ENCODE measurements at regions not wholly inside any gene's neighbourhood (a gene's known extent, or its start where the extent isn't known, plus 50 kb on each side); places are given as distances from the start of the nearest gene placed in this dataset.

DNA sequence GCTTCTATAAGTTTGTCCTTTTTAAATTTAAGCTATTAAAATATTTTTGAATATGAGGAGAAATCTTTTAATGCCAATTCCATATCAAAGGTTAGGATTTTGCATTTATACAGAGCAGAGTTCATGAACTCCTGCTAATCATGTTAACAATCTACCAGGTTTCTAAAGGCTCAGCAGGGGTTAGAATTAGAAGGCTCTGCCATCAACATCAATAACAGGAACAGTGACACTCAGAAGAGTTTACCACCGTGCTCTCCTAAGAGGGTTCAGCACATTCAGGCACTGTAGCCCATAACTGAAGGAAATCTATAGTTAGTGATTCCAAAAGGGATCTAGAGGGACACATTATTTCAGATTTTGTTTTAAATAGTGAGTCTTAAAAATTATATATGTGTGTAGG is 100.1 kb downstream of the HOXA1 start:
- Histone ChIP-seq H3K9me3 (ENCODE audit: control extremely low read depth in 1 of 5, control insufficient read depth in 4 of 5, insufficient read depth in 2 of 5, low read depth in 1 of 5, low read length in 4 of 5) (peaks cover 0 to 10% (median 4%) of the 10 kb centered on the region in 5 experiments), H3K36me3 (ENCODE audit: control insufficient read depth in 4 of 4, insufficient read depth in 4 of 4, low read length in 3 of 4) (no peaks in the 10 kb centered on the region), H3K4me1 (ENCODE audit: control extremely low read depth in 1 of 4, control insufficient read depth in 4 of 4, insufficient read depth in 4 of 4, low read length in 3 of 4) (no peaks in the 10 kb centered on the region), H3K27me3 (replicated peaks in 2 of 5; ENCODE audit: control insufficient read depth in 4 of 5, insufficient read depth in 5 of 5, low read length in 4 of 5) (no peaks in the 10 kb centered on the region), H3K4me3 (ENCODE audit: control insufficient read depth in 1 of 7, extremely low read depth in 1 of 7, insufficient read depth in 4 of 7, low read depth in 2 of 7, low read length in 6 of 7) (no peak overlapping the region), H3K27ac (ENCODE audit: insufficient read depth in 1 of 2, low read depth in 1 of 2, low read length in 2 of 2, poor library complexity in 1 of 2, severe bottlenecking in 2 of 2) (no peak overlapping the region)
- no CpG with 5 or more reads among the region's 1 CpG for WGBS (ENCODE audit: insufficient coverage)
- CTCF ChIA-PET, result no interaction called here
- no peak for DNase-seq
- POLR2A ChIA-PET, result no interaction called here

DNA sequence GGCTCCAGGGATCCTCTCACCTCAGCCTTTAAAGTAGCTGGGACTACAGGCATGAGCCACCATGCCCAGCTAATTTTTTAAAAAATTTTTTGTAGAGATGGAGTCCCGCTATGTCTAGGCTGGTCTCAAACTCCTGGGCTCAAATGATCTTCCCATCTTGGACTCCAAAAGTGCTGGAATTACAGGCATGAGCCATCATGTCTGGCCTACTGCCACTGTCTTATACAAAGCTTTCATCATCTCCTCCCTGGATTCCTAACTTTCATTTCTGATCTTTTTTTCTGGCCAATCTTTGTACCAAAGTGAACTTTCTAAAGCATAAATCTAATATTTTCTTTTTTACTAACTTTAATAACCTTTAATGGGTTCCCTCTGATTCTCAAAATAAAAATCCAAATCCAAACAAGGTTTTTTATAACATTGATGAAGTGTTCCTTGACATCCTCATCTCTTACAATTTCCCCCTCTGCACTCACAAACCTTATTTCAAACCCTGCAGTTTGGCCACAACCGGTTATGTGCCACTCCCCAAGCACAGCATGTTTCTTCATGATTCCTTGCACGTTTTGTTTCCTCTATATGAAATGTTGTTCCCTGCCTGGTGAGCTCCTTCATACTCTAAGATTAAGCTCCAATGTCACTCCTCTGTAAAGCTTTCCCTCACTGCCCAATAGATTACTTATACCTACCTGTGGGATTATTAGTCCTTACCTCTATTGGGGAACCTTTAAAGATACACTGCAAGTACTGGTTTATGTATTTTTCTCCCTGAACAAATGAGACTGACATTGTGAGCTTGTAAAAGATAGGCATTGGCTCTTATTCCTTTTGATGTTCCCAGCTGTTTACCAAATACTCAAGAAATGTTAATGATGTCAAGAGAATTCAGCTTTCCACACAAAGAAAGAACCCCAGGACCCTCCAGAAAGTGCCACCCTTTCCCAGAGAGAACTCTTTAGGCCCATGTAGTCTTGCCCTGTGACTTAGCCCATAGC is 101.7 kb downstream of the HOXA1 start:
- no peak overlapping the region for H3K4me3 ChIP-seq (ENCODE audit: control insufficient read depth in 1 of 7, extremely low read depth in 1 of 7, insufficient read depth in 4 of 7, low read depth in 2 of 7, low read length in 6 of 7)
- DNase-seq, result no peak
- peaks cover 0 to 10% (median 4%) of the 10 kb centered on the region in 5 experiments for H3K9me3 ChIP-seq (ENCODE audit: control extremely low read depth in 1 of 5, control insufficient read depth in 4 of 5, insufficient read depth in 2 of 5, low read depth in 1 of 5, low read length in 4 of 5)
- POLR2A ChIA-PET, result no interaction called here
- no peaks in the 10 kb centered on the region for H3K36me3 ChIP-seq (ENCODE audit: control insufficient read depth in 4 of 4, insufficient read depth in 4 of 4, low read length in 3 of 4)
- H3K27ac ChIP-seq (ENCODE audit: insufficient read depth in 1 of 2, low read depth in 1 of 2, low read length in 2 of 2, poor library complexity in 1 of 2, severe bottlenecking in 2 of 2), result no peak overlapping the region
- 61% methylated on average over 3 of the region's 3 CpGs for WGBS (ENCODE audit: insufficient coverage)
- CTCF ChIA-PET, result no interaction called here
- H3K4me1 ChIP-seq (ENCODE audit: control extremely low read depth in 1 of 4, control insufficient read depth in 4 of 4, insufficient read depth in 4 of 4, low read length in 3 of 4), result no peaks in the 10 kb centered on the region
- no peaks in the 10 kb centered on the region for H3K27me3 ChIP-seq (replicated peaks in 2 of 5; ENCODE audit: control insufficient read depth in 4 of 5, insufficient read depth in 5 of 5, low read length in 4 of 5)

DNA sequence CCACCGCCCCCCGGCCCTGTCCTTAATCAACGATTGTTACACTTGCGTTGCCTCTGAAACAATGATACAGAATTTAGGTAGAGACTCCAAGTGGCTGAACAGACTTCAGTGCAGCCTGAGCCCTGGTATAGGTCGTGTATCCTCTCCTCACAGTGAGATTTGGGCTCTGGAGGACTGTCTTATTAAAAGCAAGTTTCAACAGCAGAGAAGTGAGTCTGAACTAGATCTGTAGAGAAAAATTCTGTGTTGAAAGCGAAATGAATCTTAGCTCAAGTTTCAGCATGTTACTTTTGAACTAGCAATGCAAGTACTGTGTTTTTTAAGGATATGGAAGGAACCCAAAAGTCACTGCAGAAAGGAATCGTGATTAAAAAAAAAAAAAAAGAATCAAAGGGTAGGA is 103.1 kb downstream of the HOXA1 start:
- WGBS (ENCODE audit: insufficient coverage), result 96% methylated on average over 7 of the region's 7 CpGs
- H3K4me1 ChIP-seq (ENCODE audit: control extremely low read depth in 1 of 4, control insufficient read depth in 4 of 4, insufficient read depth in 4 of 4, low read length in 3 of 4), result no peaks in the 10 kb centered on the region
- no peaks in the 10 kb centered on the region for H3K27me3 ChIP-seq (replicated peaks in 2 of 5; ENCODE audit: control insufficient read depth in 4 of 5, insufficient read depth in 5 of 5, low read length in 4 of 5)
- ChIA-PET CTCF (no interaction called here), POLR2A (no interaction called here)
- no peak overlapping the region for H3K27ac ChIP-seq (ENCODE audit: insufficient read depth in 1 of 2, low read depth in 1 of 2, low read length in 2 of 2, poor library complexity in 1 of 2, severe bottlenecking in 2 of 2)
- H3K4me3 ChIP-seq (ENCODE audit: control insufficient read depth in 1 of 7, extremely low read depth in 1 of 7, insufficient read depth in 4 of 7, low read depth in 2 of 7, low read length in 6 of 7), result no peak overlapping the region
- no peaks in the 10 kb centered on the region for H3K36me3 ChIP-seq (ENCODE audit: control insufficient read depth in 4 of 4, insufficient read depth in 4 of 4, low read length in 3 of 4)
- DNase-seq, result no peak
- peaks cover 0 to 3% (median 0%) of the 10 kb centered on the region in 5 experiments for H3K9me3 ChIP-seq (ENCODE audit: control extremely low read depth in 1 of 5, control insufficient read depth in 4 of 5, insufficient read depth in 2 of 5, low read depth in 1 of 5, low read length in 4 of 5)

DNA sequence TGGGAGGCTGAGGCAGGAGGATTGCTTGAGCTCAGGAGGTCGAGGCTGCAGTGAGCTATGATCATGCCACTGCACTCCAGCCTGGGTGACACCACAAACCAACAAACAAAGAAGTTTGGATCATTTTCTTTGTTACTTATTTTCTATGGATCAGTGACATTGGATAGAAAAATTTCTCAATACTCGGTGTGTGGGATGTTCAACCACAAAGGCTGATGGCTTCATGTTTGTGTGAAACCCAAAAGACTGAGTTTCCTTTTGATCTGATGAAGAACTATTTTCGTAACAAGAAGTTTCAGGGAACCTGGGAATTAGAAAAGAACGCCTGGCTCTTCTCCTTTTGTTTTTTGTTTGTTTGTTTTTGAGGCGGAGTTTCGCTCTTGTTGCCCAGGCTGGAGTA is 104.0 kb downstream of the HOXA1 start:
- Histone ChIP-seq H3K4me3 (ENCODE audit: control insufficient read depth in 1 of 7, extremely low read depth in 1 of 7, insufficient read depth in 4 of 7, low read depth in 2 of 7, low read length in 6 of 7) (no peak overlapping the region), H3K4me1 (ENCODE audit: control extremely low read depth in 1 of 4, control insufficient read depth in 4 of 4, insufficient read depth in 4 of 4, low read length in 3 of 4) (no peaks in the 10 kb centered on the region), H3K27ac (ENCODE audit: insufficient read depth in 1 of 2, low read depth in 1 of 2, low read length in 2 of 2, poor library complexity in 1 of 2, severe bottlenecking in 2 of 2) (no peak overlapping the region), H3K36me3 (ENCODE audit: control insufficient read depth in 4 of 4, insufficient read depth in 4 of 4, low read length in 3 of 4) (no peaks in the 10 kb centered on the region), H3K27me3 (replicated peaks in 2 of 5; ENCODE audit: control insufficient read depth in 4 of 5, insufficient read depth in 5 of 5, low read length in 4 of 5) (no peaks in the 10 kb centered on the region), H3K9me3 (ENCODE audit: control extremely low read depth in 1 of 5, control insufficient read depth in 4 of 5, insufficient read depth in 2 of 5, low read depth in 1 of 5, low read length in 4 of 5) (no peaks in the 10 kb centered on the region)
- no CpG with 5 or more reads among the region's 6 CpGs for WGBS (ENCODE audit: insufficient coverage)
- ChIA-PET CTCF (no interaction called here), POLR2A (no interaction called here)
- DNase-seq, result no peak

DNA sequence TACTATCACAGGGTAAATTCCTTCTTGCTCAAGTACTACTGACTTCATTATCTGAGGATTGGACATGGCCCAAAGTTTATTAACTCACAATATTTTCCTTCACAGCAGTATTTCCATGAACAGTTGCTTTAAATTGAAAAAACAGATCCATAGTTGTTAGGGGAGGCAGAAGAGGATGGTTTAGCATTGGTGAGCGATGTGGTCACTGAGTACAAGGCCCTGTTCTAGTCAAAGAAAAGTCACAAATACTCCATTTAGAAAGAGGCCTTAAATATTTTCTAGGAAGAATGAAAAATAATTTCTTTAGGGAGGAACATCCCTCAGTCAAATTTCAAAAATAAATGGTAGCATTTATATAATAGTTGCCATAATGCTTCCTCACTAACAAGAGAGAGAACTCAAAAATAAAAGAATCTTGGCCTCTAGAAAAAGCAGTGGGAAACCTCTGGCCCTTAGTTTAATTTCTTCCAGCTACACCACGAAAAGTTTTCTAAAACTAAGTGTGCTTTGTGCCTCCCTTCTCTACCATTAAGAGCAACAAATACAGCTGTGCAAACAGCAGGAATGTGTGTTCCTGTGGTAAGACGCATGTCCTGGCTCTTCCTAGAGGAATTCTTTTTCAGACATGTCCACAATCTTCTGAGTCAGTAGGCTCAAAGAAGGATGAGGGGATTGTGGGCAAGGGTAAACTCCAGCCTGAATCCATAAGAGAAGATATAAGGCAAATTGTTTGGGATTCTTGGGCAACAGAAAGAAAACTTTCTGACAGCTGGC is 105.7 kb downstream of the HOXA1 start:
- Histone ChIP-seq H3K27ac (ENCODE audit: insufficient read depth in 1 of 2, low read depth in 1 of 2, low read length in 2 of 2, poor library complexity in 1 of 2, severe bottlenecking in 2 of 2) (no peak overlapping the region), H3K27me3 (replicated peaks in 2 of 5; ENCODE audit: control insufficient read depth in 4 of 5, insufficient read depth in 5 of 5, low read length in 4 of 5) (no peaks in the 10 kb centered on the region), H3K36me3 (ENCODE audit: control insufficient read depth in 4 of 4, insufficient read depth in 4 of 4, low read length in 3 of 4) (no peaks in the 10 kb centered on the region), H3K4me1 (ENCODE audit: control extremely low read depth in 1 of 4, control insufficient read depth in 4 of 4, insufficient read depth in 4 of 4, low read length in 3 of 4) (no peaks in the 10 kb centered on the region), H3K4me3 (ENCODE audit: control insufficient read depth in 1 of 7, extremely low read depth in 1 of 7, insufficient read depth in 4 of 7, low read depth in 2 of 7, low read length in 6 of 7) (no peak overlapping the region), H3K9me3 (ENCODE audit: control extremely low read depth in 1 of 5, control insufficient read depth in 4 of 5, insufficient read depth in 2 of 5, low read depth in 1 of 5, low read length in 4 of 5) (no peaks in the 10 kb centered on the region)
- 100% methylated on average over 2 of the region's 3 CpGs for WGBS (ENCODE audit: insufficient coverage)
- CTCF ChIA-PET, result no interaction called here
- POLR2A ChIA-PET, result interaction anchor here (0.6 kb wide), 1 partner anchor 247 kb away, joined by 3 read pairs; no protein-coding TSS in a partner anchor
- DNase-seq, result no peak

GRCh38 chr7:26988836-26989374 is 106.9 kb downstream of the HOXA1 start:
- Histone ChIP-seq H3K27me3 (replicated peaks in 2 of 5; ENCODE audit: control insufficient read depth in 4 of 5, insufficient read depth in 5 of 5, low read length in 4 of 5) (no peaks in the 10 kb centered on the region), H3K4me1 (ENCODE audit: control extremely low read depth in 1 of 4, control insufficient read depth in 4 of 4, insufficient read depth in 4 of 4, low read length in 3 of 4) (no peaks in the 10 kb centered on the region), H3K9me3 (ENCODE audit: control extremely low read depth in 1 of 5, control insufficient read depth in 4 of 5, insufficient read depth in 2 of 5, low read depth in 1 of 5, low read length in 4 of 5) (no peaks in the 10 kb centered on the region), H3K27ac (ENCODE audit: insufficient read depth in 1 of 2, low read depth in 1 of 2, low read length in 2 of 2, poor library complexity in 1 of 2, severe bottlenecking in 2 of 2) (no peak overlapping the region), H3K36me3 (ENCODE audit: control insufficient read depth in 4 of 4, insufficient read depth in 4 of 4, low read length in 3 of 4) (no peaks in the 10 kb centered on the region), H3K4me3 (ENCODE audit: control insufficient read depth in 1 of 7, extremely low read depth in 1 of 7, insufficient read depth in 4 of 7, low read depth in 2 of 7, low read length in 6 of 7) (no peak overlapping the region)
- ChIA-PET CTCF (no interaction called here), POLR2A (no interaction called here)
- 94% methylated on average over 2 of the region's 9 CpGs for whole genome bisulfite sequencing (ENCODE audit: insufficient coverage)
- no peak for DNase-seq

DNA sequence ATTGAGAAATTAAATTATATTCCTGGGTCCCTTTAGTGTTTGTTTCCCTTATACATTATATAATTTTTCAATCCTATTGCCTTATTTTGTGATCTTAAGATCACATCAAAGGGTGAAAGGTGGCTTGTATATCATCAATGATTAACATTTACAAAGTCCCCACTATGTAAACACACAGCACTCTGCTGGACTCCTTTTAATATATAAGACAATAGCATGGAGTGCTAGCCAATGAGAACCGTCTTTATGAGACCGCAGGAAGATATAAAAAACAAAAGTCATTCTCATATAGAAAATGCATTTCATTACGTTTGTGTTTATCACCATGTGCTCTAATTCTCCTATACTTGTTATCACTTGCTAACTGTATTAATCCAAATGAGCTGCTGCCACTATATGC is 108.5 kb downstream of the HOXA1 start:
- no peak overlapping the region for H3K27ac ChIP-seq (ENCODE audit: insufficient read depth in 1 of 2, low read depth in 1 of 2, low read length in 2 of 2, poor library complexity in 1 of 2, severe bottlenecking in 2 of 2)
- no peak overlapping the region for H3K4me3 ChIP-seq (ENCODE audit: control insufficient read depth in 1 of 7, extremely low read depth in 1 of 7, insufficient read depth in 4 of 7, low read depth in 2 of 7, low read length in 6 of 7)
- H3K4me1 ChIP-seq (ENCODE audit: control extremely low read depth in 1 of 4, control insufficient read depth in 4 of 4, insufficient read depth in 4 of 4, low read length in 3 of 4), result no peaks in the 10 kb centered on the region
- POLR2A ChIA-PET, result no interaction called here
- DNase-seq, result no peak
- CTCF ChIA-PET, result no interaction called here
- no peaks in the 10 kb centered on the region for H3K9me3 ChIP-seq (ENCODE audit: control extremely low read depth in 1 of 5, control insufficient read depth in 4 of 5, insufficient read depth in 2 of 5, low read depth in 1 of 5, low read length in 4 of 5)
- 100% methylated on average over 1 of the region's 3 CpGs for WGBS (ENCODE audit: insufficient coverage)
- no peaks in the 10 kb centered on the region for H3K27me3 ChIP-seq (replicated peaks in 2 of 5; ENCODE audit: control insufficient read depth in 4 of 5, insufficient read depth in 5 of 5, low read length in 4 of 5)
- no peaks in the 10 kb centered on the region for H3K36me3 ChIP-seq (ENCODE audit: control insufficient read depth in 4 of 4, insufficient read depth in 4 of 4, low read length in 3 of 4)

Measured in common myeloid progenitor, CD34-positive (primary cell).